Spleen (tissue), 7 donors: ENCODE measurements at regions not wholly inside any gene's neighbourhood (a gene's known extent, or its start where the extent isn't known, plus 50 kb on each side); places are given as distances from the start of the nearest gene placed in this dataset.

Experiments
- CTCF ChIP-seq, 11 experiments: fragments of 200-600 bp in 7 of 11; fragments of 450-650 bp in 4 of 11; sonication (generic) in 4 of 11; IDR thresholded peaks in 8 of 11; conservative IDR thresholded peaks in 3 of 11; 1 replicate in 7 of 11; 2 replicates in 4 of 11; pipeline versions ENCODE4 v1.4.0 to v1.8.0; 2016 to 2021; ENCODE audit warnings: antibody characterized with exemption in 11 of 11, inconsistent platforms in 4 of 11, mild to moderate bottlenecking in 1 of 11
- POLR2A ChIP-seq, 3 donors: fragments of 450-650 bp; IDR thresholded peaks; one replicate each; pipeline ENCODE4 v1.5.1; 2017; ENCODE audit warnings: antibody characterized with exemption in 3 of 3, mild to moderate bottlenecking in 1 of 3
- POLR2AphosphoS5 ChIP-seq, 3 donors: sonication (generic); formaldehyde crosslinking; IDR thresholded peaks; one replicate each; pipeline ENCODE4 v1.5.1; 2017; ENCODE audit warnings: antibody characterized with exemption in 3 of 3
- donor health status: DM: no; HTN: no; CAD: no; lungs with moderate emphysema.
- donor health status: DM: no; HTN: no; CAD: no.
- donor health status: DM: no; HTN: no; CAD: no.

- TF ChIP-seq CTCF (IDR thresholded peaks at IDR 0.05 in 8 of 11, conservative IDR thresholded peaks at IDR 0.05 in 3 of 11) (no peak), POLR2AphosphoS5 (IDR thresholded peaks at IDR 0.05) (no peak), POLR2A (IDR thresholded peaks at IDR 0.05) (no peak)
Observed at GRCh38 chr3:95246413-95246812, 1183.6 kb downstream of the NSUN3 start.
